ENCODE measurements at regions not wholly inside any gene's neighbourhood (a gene's known extent, or its start where the extent isn't known, plus 50 kb on each side); places are given as distances from the start of the nearest gene placed in this dataset.

GRCh38 chr5:103366918-103367549 is 108.5 kb downstream of the MACIR start:
- no peak for TF ChIP-seq POLR2A (IDR thresholded peaks at IDR 0.05; ENCODE audit: low read length)
- TF ChIP-seq GATA1 (IDR thresholded peaks at IDR 0.05; ENCODE audit: low read depth, low read length) = no peak
